ENCODE measurements at regions not wholly inside any gene's neighbourhood (a gene's known extent, or its start where the extent isn't known, plus 50 kb on each side); places are given as distances from the start of the nearest gene placed in this dataset.

GRCh38 chr1:228979325-228979699 is 244.0 kb downstream of the RHOU start:
- no peak for DNase-seq

GRCh38 chr1:228979774-228980173 is 244.5 kb downstream of the RHOU start:
- DNase-seq: no peak

GRCh38 chr1:228980232-228980937 is 245.1 kb downstream of the RHOU start:
- no peak for DNase-seq

GRCh38 chr1:228982637-228983036 is 247.4 kb downstream of the RHOU start:
- no peak for DNase-seq

- no peak for DNase-seq
Measured at GRCh38 chr1:228983231-228983660, 248.0 kb downstream of the RHOU start.

- no peak for DNase-seq
Measured at GRCh38 chr1:228983661-228984060, 248.4 kb downstream of the RHOU start.

GRCh38 chr1:228984107-228984506 is 248.8 kb downstream of the RHOU start:
- no peak for DNase-seq

- no peak for DNase-seq
Measured at GRCh38 chr1:228984646-228985631, 249.7 kb downstream of the RHOU start.

GRCh38 chr1:228985661-228986060 is 250.4 kb downstream of the RHOU start:
- no peak for DNase-seq

GRCh38 chr1:228986093-228986904 is 251.0 kb downstream of the RHOU start:
- DNase-seq: no peak

GRCh38 chr1:228987286-228987685 is 252.0 kb downstream of the RHOU start:
- no peak for DNase-seq

- no peak for DNase-seq
Measured at GRCh38 chr1:228987736-228988506, 252.6 kb downstream of the RHOU start.

- DNase-seq: peak; percentile 36
Measured at GRCh38 chr1:228988664-228989063, 253.4 kb downstream of the RHOU start.

GRCh38 chr1:228989176-228989575 is 253.9 kb downstream of the RHOU start:
- DNase-seq: no peak

GRCh38 chr1:228989676-228989991 is 254.4 kb downstream of the RHOU start:
- DNase-seq: no peak

GRCh38 chr1:228989992-228990827 is 254.9 kb downstream of the RHOU start:
- DNase-seq: no peak

GRCh38 chr1:228990906-228991569 is 255.8 kb downstream of the RHOU start:
- no peak for DNase-seq

- no peak for DNase-seq
Measured at GRCh38 chr1:228992044-228992443, 256.8 kb downstream of the RHOU start.

GRCh38 chr1:228992907-228993535 is 257.7 kb downstream of the RHOU start:
- no peak for DNase-seq

Measured in EL (cell line).